PC-3 (cell line): ENCODE measurements at regions not wholly inside any gene's neighbourhood (a gene's known extent, or its start where the extent isn't known, plus 50 kb on each side); places are given as distances from the start of the nearest gene placed in this dataset.
"Not testable (repeated sequence)": the region's sequence is repeated elsewhere in the genome, so short reads cannot be mapped to it uniquely, and the experiment has no call there.

Source experiments
- ATAC-seq: fragments of 200-7000 bp; cut with Tn5 transposase; 2 replicates; pipeline ENCODE4 v1.9.1; 2020; ENCODE audit warnings: mild to moderate bottlenecking, moderate library complexity
- BruUV-seq: library from RNA; stranded (reverse); fragments of 400-500 nt; replicated peaks from 2 replicates; lab custom pipeline; 2021; lab: Mats Ljungman, UMichigan
- CTCF ChIA-PET: fragments of 300-600 bp; sonication (Branson Sonifier 250); formaldehyde crosslinking; loops from one replicate; lab custom pipeline; 2022; ENCODE audit warnings: antibody characterized with exemption; lab: Charles Lee
- POLR2A ChIA-PET: fragments of 300-600 bp; sonication (Branson Sonifier 250); formaldehyde crosslinking; loops from one replicate; lab custom pipeline; 2022; ENCODE audit warnings: antibody characterized with exemption; ENCODE audit not compliant: unreplicated experiment; lab: Charles Lee
- DNase-seq: peaks from one replicate; pipeline ENCODE4 v3.0.0-alpha.2; 2015
- H2AFZ ChIP-seq: fragments of 300-600 bp; sonication (generic); 2 replicates; pipeline ENCODE4 v1.6.0; 2016; ENCODE audit warnings: antibody characterized with exemption, low read length
- H3F3A ChIP-seq: fragments of 300-600 bp; sonication (generic); one replicate; pipeline ENCODE4 v1.6.0; 2017; ENCODE audit warnings: antibody characterized with exemption, low read length, control low read depth, mild to moderate bottlenecking; ENCODE audit not compliant: unreplicated experiment
- H3K27ac ChIP-seq: fragments of 300-600 bp; sonication (generic); 2 replicates; pipeline ENCODE4 v1.5.1; 2016; ENCODE audit warnings: mild to moderate bottlenecking, low read length
- H3K27me3 ChIP-seq: fragments of 300-600 bp; sonication (generic); 2 replicates; pipeline ENCODE4 v1.6.1; 2016; ENCODE audit warnings: low read length, mixed read lengths
- H3K36me3 ChIP-seq: fragments of 300-600 bp; sonication (generic); 2 replicates; pipeline ENCODE4 v1.6.1; 2016; ENCODE audit warnings: low read depth, mixed run types, low read length, mixed read lengths
- H3K4me1 ChIP-seq: fragments of 300-600 bp; sonication (generic); 2 replicates; pipeline ENCODE4 v1.5.1; 2016; ENCODE audit warnings: low read length; ENCODE audit not compliant: insufficient read depth
- H3K4me2 ChIP-seq: fragments of 300-600 bp; sonication (generic); 2 replicates; pipeline ENCODE4 v1.6.0; 2016; ENCODE audit warnings: low read length
- H3K4me3 ChIP-seq: fragments of 300-600 bp; sonication (generic); 2 replicates; pipeline ENCODE4 v1.5.1; 2016; ENCODE audit warnings: mild to moderate bottlenecking, low read length, mixed read lengths
- H3K79me2 ChIP-seq: fragments of 300-600 bp; sonication (generic); 2 replicates; pipeline ENCODE4 v1.6.1; 2017; ENCODE audit warnings: low read length, mixed read lengths
- H3K9ac ChIP-seq: fragments of 300-600 bp; sonication (generic); 2 replicates; pipeline ENCODE4 v1.6.0; 2016; ENCODE audit warnings: mild to moderate bottlenecking, low read length
- H3K9me2 ChIP-seq: fragments of 300-600 bp; sonication (generic); replicated peaks from 2 replicates; pipeline ENCODE4 v1.6.1; 2016; ENCODE audit warnings: mixed run types, low read length, mixed read lengths
- H3K9me3 ChIP-seq: fragments of 300-600 bp; sonication (generic); 2 replicates; pipeline ENCODE4 v1.6.1; 2016; ENCODE audit warnings: low read length, mixed read lengths
- H4K20me1 ChIP-seq: fragments of 300-600 bp; sonication (generic); 2 replicates; pipeline ENCODE4 v1.6.1; 2016; ENCODE audit warnings: low read length, mixed read lengths
- EZH2 ChIP-seq: fragments of 300-600 bp; sonication (generic); IDR thresholded peaks from one replicate; pipeline ENCODE4 v1.6.1; 2017; ENCODE audit warnings: antibody characterized with exemption, mild to moderate bottlenecking, low read length; ENCODE audit not compliant: unreplicated experiment
- EZH2phosphoT487 ChIP-seq: fragments of 300-600 bp; sonication (generic); IDR thresholded peaks from 2 replicates; pipeline ENCODE4 v1.6.1; 2018; ENCODE audit warnings: mild to moderate bottlenecking, antibody characterized with exemption, low read length, borderline replicate concordance
- intact Hi-C: fragments of 100-400 bp; cut with micrococcal nuclease; formaldehyde crosslinking; loops from 2 replicates; pipeline ENCODE4 v1.9.0; 2023
- TF ChIP-seq, protein P1 (sequence below): fragments of 300-600 bp; sonication (generic); conservative IDR thresholded peaks from 2 replicates; pipeline ENCODE4 v1.5.1; 2017; ENCODE audit warnings: antibody characterized with exemption, low read depth, mild to moderate bottlenecking, low read length

DNA sequence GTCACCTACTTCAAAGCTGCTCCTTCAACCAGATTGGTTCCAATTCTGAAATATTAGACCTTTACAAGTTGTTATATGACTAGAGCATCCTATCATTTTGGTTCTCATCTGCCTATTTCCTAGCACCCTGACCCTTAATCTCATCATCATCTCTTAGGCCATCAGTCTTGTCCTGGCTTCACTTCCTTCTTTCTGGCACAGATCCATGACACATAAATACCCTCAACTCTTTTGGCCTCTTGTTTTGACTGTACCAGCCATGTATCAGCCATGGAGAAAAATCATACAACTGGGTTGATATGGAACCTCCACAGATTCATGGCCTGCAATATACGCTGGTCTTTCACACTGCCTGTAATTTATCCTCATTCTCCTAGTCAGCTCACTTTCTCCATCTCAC lies 123.1 kb upstream of the FBXL17 start:
- H3K4me1 ChIP-seq = no peaks in the 10 kb centered on the region
- no peak overlapping the region for H3K4me2 ChIP-seq
- no peaks in the 10 kb centered on the region for H3K36me3 ChIP-seq
- H4K20me1 ChIP-seq = no peaks in the 10 kb centered on the region
- H3K4me3 ChIP-seq = no peak overlapping the region
- no peak for ATAC-seq
- H3K9ac ChIP-seq = no peak overlapping the region
- TF ChIP-seq EZH2 (no peak), EZH2phosphoT487 (no peak)
- TF ChIP-seq, protein P1, sequence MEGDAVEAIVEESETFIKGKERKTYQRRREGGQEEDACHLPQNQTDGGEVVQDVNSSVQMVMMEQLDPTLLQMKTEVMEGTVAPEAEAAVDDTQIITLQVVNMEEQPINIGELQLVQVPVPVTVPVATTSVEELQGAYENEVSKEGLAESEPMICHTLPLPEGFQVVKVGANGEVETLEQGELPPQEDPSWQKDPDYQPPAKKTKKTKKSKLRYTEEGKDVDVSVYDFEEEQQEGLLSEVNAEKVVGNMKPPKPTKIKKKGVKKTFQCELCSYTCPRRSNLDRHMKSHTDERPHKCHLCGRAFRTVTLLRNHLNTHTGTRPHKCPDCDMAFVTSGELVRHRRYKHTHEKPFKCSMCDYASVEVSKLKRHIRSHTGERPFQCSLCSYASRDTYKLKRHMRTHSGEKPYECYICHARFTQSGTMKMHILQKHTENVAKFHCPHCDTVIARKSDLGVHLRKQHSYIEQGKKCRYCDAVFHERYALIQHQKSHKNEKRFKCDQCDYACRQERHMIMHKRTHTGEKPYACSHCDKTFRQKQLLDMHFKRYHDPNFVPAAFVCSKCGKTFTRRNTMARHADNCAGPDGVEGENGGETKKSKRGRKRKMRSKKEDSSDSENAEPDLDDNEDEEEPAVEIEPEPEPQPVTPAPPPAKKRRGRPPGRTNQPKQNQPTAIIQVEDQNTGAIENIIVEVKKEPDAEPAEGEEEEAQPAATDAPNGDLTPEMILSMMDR = no peak
- POLR2A ChIA-PET = no interaction called here
- no peaks in the 10 kb centered on the region for H3K9me3 ChIP-seq
- intact Hi-C loops = no loop called here
- H3K9me2 ChIP-seq = no peaks in the 10 kb centered on the region
- no peaks in the 10 kb centered on the region for H3K79me2 ChIP-seq
- no peak overlapping the region for H2AFZ ChIP-seq
- 0 out of 2 replicates have a peak, but pooled peaks cover under 1% of the 10 kb centered on the region for H3K27me3 ChIP-seq
- no TSS peak for BruUV-seq
- no peak overlapping the region for H3K27ac ChIP-seq
- no peaks in the 10 kb centered on the region for H3F3A ChIP-seq
- CTCF ChIA-PET = no interaction called here
- no peak for DNase-seq

DNA sequence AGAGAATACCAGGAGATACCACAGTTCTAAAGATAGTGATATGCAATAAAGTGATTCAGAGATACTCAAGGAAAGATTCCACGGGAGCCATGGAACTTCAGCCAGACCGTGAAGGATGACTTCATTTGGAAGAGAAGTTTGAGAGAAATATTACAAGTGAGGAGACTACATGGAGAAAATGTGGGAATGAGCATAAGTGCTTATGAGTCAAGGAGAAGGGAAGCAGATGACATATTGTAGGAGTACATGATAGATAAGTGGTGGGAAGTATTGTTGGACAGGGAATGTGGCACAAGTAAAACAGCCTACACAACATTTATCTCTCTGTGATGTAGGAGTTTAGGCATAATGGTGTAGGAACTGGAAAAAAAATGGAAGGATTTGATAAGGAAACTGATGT lies 122.1 kb upstream of the FBXL17 start:
- Histone ChIP-seq H3K27ac (no peak overlapping the region), H3K27me3 (no peaks in the 10 kb centered on the region), H3K9ac (no peak overlapping the region), H3K36me3 (no peaks in the 10 kb centered on the region), H3K4me1 (no peaks in the 10 kb centered on the region), H3F3A (no peaks in the 10 kb centered on the region), H3K9me2 (no peaks in the 10 kb centered on the region), H3K4me2 (no peak overlapping the region), H4K20me1 (no peaks in the 10 kb centered on the region), H3K79me2 (no peaks in the 10 kb centered on the region), H3K9me3 (no peaks in the 10 kb centered on the region), H2AFZ (no peak overlapping the region), H3K4me3 (no peak overlapping the region)
- ChIA-PET POLR2A (no interaction called here), CTCF (no interaction called here)
- TF ChIP-seq EZH2 = no peak
- TF ChIP-seq, protein P1 = no peak
- TF ChIP-seq EZH2phosphoT487 = no peak
- intact Hi-C loops = no loop called here
- ATAC-seq (no peak), DNase-seq (no peak)
- BruUV-seq = no TSS peak

DNA sequence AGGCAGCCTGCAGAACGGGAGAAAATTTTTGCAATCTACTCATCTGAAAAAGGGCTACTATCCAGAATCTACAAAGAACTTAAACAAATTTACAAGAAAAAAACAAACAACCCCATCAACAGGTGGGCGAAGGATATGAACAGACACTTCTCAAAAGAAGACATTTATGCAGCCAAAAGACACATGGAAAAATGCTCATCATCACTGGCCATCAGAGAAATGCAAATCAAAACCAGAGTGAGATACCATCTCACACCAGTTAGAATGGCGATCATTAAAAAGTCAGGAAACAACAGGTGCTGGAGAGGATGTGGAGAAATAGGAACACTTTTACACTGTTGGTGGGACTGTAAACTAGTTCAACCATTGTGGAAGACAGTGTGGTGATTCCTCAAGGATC lies 113.7 kb upstream of the FBXL17 start:
- CTCF ChIA-PET, ATAC-seq, intact Hi-C loops, H3K79me2 ChIP-seq, H3K9me3 ChIP-seq, H3F3A ChIP-seq, H3K9me2 ChIP-seq, H3K4me1 ChIP-seq, DNase-seq, POLR2A ChIA-PET, H3K4me3 ChIP-seq, H3K36me3 ChIP-seq, H3K9ac ChIP-seq, H3K27me3 ChIP-seq, H3K27ac ChIP-seq, H3K4me2 ChIP-seq, BruUV-seq, H2AFZ ChIP-seq, H4K20me1 ChIP-seq: not testable (repeated sequence)
